Glomerular visceral epithelial cell (primary cell): ENCODE measurements at regions not wholly inside any gene's neighbourhood (a gene's known extent, or its start where the extent isn't known, plus 50 kb on each side); places are given as distances from the start of the nearest gene placed in this dataset.

ENCODE experiments used
- DNase-seq: peaks from one replicate; pipeline ENCODE4 v3.0.0-alpha.2; 2016; ENCODE audit errors: extremely low spot score

- DNase-seq, result no peak
These were observed 437.6 kb downstream of the GPM6A start for GRCh38 chr4:175374459-175374858.

GRCh38 chr4:175376287-175376977 lies 435.6 kb downstream of the GPM6A start:
- DNase-seq, result no peak

- no peak for DNase-seq
These were observed 434.9 kb downstream of the GPM6A start for GRCh38 chr4:175377203-175377602.

- DNase-seq, result no peak
These were observed 433.7 kb downstream of the GPM6A start for GRCh38 chr4:175378372-175378771.

- no peak for DNase-seq
These were observed 431.2 kb downstream of the GPM6A start for GRCh38 chr4:175380841-175381240.

GRCh38 chr4:175385797-175386196 lies 426.3 kb downstream of the GPM6A start:
- no peak for DNase-seq

GRCh38 chr4:175386776-175387507 lies 425.1 kb downstream of the GPM6A start:
- DNase-seq, result no peak

GRCh38 chr4:175394208-175394607 lies 417.9 kb downstream of the GPM6A start:
- no peak for DNase-seq

GRCh38 chr4:175405961-175406360 lies 406.1 kb downstream of the GPM6A start:
- no peak for DNase-seq

- no peak for DNase-seq
These were observed 404.1 kb downstream of the GPM6A start for GRCh38 chr4:175407926-175408325.

- DNase-seq, result no peak
These were observed 400.8 kb downstream of the GPM6A start for GRCh38 chr4:175411251-175411650.

- peak; percentile 22 for DNase-seq
These were observed 399.9 kb downstream of the GPM6A start for GRCh38 chr4:175412161-175412560.

GRCh38 chr4:175412746-175413145 lies 399.3 kb downstream of the GPM6A start:
- peak; percentile 82 for DNase-seq

GRCh38 chr4:175413561-175413960 lies 398.5 kb downstream of the GPM6A start:
- peak; percentile 76 for DNase-seq

GRCh38 chr4:175414602-175415001 lies 397.5 kb downstream of the GPM6A start:
- no peak for DNase-seq

GRCh38 chr4:175418516-175418915 lies 393.5 kb downstream of the GPM6A start:
- no peak for DNase-seq

- DNase-seq, result peak; percentile 80
These were observed 392.8 kb downstream of the GPM6A start for GRCh38 chr4:175419236-175419718.

- DNase-seq, result peak; percentile 49
These were observed 390.6 kb downstream of the GPM6A start for GRCh38 chr4:175421506-175421905.

- peak; percentile 12 for DNase-seq
These were observed 389.7 kb downstream of the GPM6A start for GRCh38 chr4:175422331-175422730.

GRCh38 chr4:175424111-175424510 lies 388.0 kb downstream of the GPM6A start:
- DNase-seq, result no peak

- DNase-seq, result no peak
These were observed 384.3 kb downstream of the GPM6A start for GRCh38 chr4:175427751-175428150.

- DNase-seq, result no peak
These were observed 380.4 kb downstream of the GPM6A start for GRCh38 chr4:175431694-175432093.

- DNase-seq, result no peak
These were observed 376.7 kb downstream of the GPM6A start for GRCh38 chr4:175435381-175435783.
